ENCODE measurements at regions not wholly inside any gene's neighbourhood (a gene's known extent, or its start where the extent isn't known, plus 50 kb on each side); places are given as distances from the start of the nearest gene placed in this dataset.

GRCh38 chr7:25303281-25304181 is 75.2 kb upstream of the NPVF start:
- H3K4me1 ChIP-seq (ENCODE audit: low read depth) = peaks cover 1% of the 10 kb centered on the region
- H3K36me3 ChIP-seq (ENCODE audit: low read depth) = no peaks in the 10 kb centered on the region
- TF ChIP-seq CTCF (IDR thresholded peaks at IDR 0.05) = no peak
- H3K9me3 ChIP-seq = no peaks in the 10 kb centered on the region
- no peak for DNase-seq
- intact Hi-C loops (cut with DNase I, micrococcal nuclease) = no loop called here
- no peak overlapping the region for H3K4me3 ChIP-seq
- ATAC-seq = no peak

GRCh38 chr7:25304691-25305090 is 76.4 kb upstream of the NPVF start:
- TF ChIP-seq CTCF (IDR thresholded peaks at IDR 0.05) = no peak
- Histone ChIP-seq H3K36me3 (ENCODE audit: low read depth) (no peaks in the 10 kb centered on the region), H3K9me3 (no peaks in the 10 kb centered on the region), H3K4me1 (ENCODE audit: low read depth) (peaks cover 12% of the 10 kb centered on the region), H3K4me3 (no peak overlapping the region)
- intact Hi-C loops (cut with DNase I, micrococcal nuclease) = no loop called here
- no peak for ATAC-seq
- DNase-seq = no peak

DNA sequence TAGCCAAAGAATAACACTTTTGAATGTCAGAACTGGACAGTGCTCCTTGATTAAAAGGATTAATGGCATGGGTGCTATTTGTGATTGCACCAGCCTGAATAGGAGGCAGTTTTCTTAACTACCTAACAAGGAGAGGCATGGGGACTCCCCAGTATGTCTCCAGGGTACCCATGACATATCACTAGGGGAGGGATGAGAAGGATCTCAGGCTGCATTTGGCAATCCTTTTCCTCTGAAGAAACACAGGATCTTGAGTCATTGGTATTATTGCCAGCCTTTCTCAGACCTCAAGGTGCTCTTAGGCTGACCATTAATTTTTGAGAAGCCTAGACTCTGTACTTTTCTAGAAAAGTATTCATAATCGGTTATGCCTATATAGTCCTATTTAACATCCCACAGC is 77.5 kb upstream of the NPVF start:
- no peak overlapping the region for H3K4me3 ChIP-seq
- no peaks in the 10 kb centered on the region for H3K9me3 ChIP-seq
- H3K36me3 ChIP-seq (ENCODE audit: low read depth) = no peaks in the 10 kb centered on the region
- peaks cover 12% of the 10 kb centered on the region for H3K4me1 ChIP-seq (ENCODE audit: low read depth)
- no peak for DNase-seq
- intact Hi-C loops (cut with DNase I, micrococcal nuclease) = no loop called here
- TF ChIP-seq CTCF (IDR thresholded peaks at IDR 0.05) = no peak
- no peak for ATAC-seq

DNA sequence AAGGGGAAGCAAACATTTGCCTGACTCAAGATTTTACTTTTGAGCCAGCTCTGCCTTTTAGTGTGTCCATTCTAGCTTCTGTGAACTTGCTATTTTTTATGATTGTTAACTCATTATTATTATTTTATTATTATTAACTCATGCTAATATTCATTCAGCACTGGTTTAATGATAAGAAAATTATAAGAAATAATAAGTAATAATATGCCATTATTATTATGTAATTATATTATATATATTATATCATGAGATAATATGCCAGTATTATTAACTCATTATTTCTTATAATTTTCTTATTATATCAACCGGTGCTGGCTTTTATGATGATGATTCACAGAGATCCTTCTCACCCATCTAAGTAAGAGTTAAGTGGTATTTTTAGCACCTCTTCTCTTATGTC is 79.3 kb upstream of the NPVF start:
- DNase-seq = no peak
- Histone ChIP-seq H3K4me3 (no peak overlapping the region), H3K9me3 (no peaks in the 10 kb centered on the region), H3K4me1 (ENCODE audit: low read depth) (peaks cover 12% of the 10 kb centered on the region), H3K36me3 (ENCODE audit: low read depth) (no peaks in the 10 kb centered on the region)
- intact Hi-C loops (cut with DNase I, micrococcal nuclease) = no loop called here
- no peak for ATAC-seq
- TF ChIP-seq CTCF (IDR thresholded peaks at IDR 0.05) = no peak

DNA sequence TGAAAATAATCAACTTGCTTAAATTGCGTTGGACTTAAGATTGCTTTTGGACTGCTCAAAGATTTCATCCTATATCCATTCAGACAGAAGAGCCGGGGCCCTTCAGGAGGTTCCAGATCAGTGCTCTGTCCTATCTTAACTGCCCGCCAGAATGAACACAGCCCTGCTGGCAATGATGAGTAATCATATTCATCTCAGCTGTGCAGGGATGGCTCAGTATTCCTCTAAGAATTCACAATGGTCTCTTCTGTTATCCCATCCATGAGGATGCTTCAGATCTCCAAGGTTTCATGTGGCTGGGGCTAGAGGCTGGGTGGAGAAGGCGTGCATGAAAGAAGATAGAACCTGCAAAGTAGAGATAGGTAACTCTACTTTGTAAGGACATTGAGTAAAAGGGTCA is 80.0 kb upstream of the NPVF start:
- Histone ChIP-seq H3K4me1 (ENCODE audit: low read depth) (peaks cover 12% of the 10 kb centered on the region), H3K4me3 (no peak overlapping the region), H3K9me3 (no peaks in the 10 kb centered on the region), H3K36me3 (ENCODE audit: low read depth) (no peaks in the 10 kb centered on the region)
- DNase-seq = no peak
- intact Hi-C loops (cut with DNase I, micrococcal nuclease) = no loop called here
- ATAC-seq = peak; percentile 22
- TF ChIP-seq CTCF (IDR thresholded peaks at IDR 0.05) = no peak
